SK-N-DZ (cell line): ENCODE measurements at regions not wholly inside any gene's neighbourhood (a gene's known extent, or its start where the extent isn't known, plus 50 kb on each side); places are given as distances from the start of the nearest gene placed in this dataset.
"Not testable (repeated sequence)": the region's sequence is repeated elsewhere in the genome, so short reads cannot be mapped to it uniquely, and the experiment has no call there.

Experiments
- DNase-seq: peaks from one replicate; pipeline ENCODE4 v3.0.0-alpha.2; 2015; ENCODE audit warnings: low spot score

GRCh38 chr9:25731895-25732794, 53.9 kb upstream of the TUSC1 start:
- not testable (repeated sequence) for DNase-seq
